Mesenchymal stem cell (in vitro differentiated cells and primary cell): ENCODE measurements at regions not wholly inside any gene's neighbourhood (a gene's known extent, or its start where the extent isn't known, plus 50 kb on each side); places are given as distances from the start of the nearest gene placed in this dataset.
"Not testable (repeated sequence)": the region's sequence is repeated elsewhere in the genome, so short reads cannot be mapped to it uniquely, and the experiment has no call there.

ENCODE experiments used
- DNase-seq: peaks from one replicate; pipeline ENCODE4 v3.0.0-alpha.2; 2013
- H2AFZ ChIP-seq: one replicate; pipeline ENCODE4 v1.6.1; 2013; ENCODE audit warnings: low read depth, mild to moderate bottlenecking, control low read depth, inconsistent platforms, low read length, moderate library complexity
- H2AK5ac ChIP-seq: 2 replicates; pipeline ENCODE4 v1.6.1; 2013; ENCODE audit warnings: low read length, moderate library complexity, mild to moderate bottlenecking, inconsistent platforms; ENCODE audit not compliant: severe bottlenecking
- H2BK120ac ChIP-seq: one replicate; pipeline ENCODE4 v1.6.1; 2013; ENCODE audit warnings: low read depth, mild to moderate bottlenecking, inconsistent platforms, low read length, moderate library complexity
- H2BK12ac ChIP-seq, 2 experiments: one replicate each; pipeline ENCODE4 v1.6.1; 2013; ENCODE audit warnings: inconsistent platforms in 2 of 2, low read length in 2 of 2, mild to moderate bottlenecking in 2 of 2, moderate library complexity in 2 of 2, control low read depth in 1 of 2
- H2BK15ac ChIP-seq: one replicate; pipeline ENCODE4 v1.6.1; 2013; ENCODE audit warnings: mild to moderate bottlenecking, low read depth, inconsistent platforms; ENCODE audit not compliant: poor library complexity, severe bottlenecking
- H2BK5ac ChIP-seq: 2 replicates; pipeline ENCODE4 v1.6.1; 2013; ENCODE audit warnings: low read depth, mild to moderate bottlenecking, low read length, control low read depth, inconsistent platforms; ENCODE audit not compliant: poor library complexity, severe bottlenecking
- H3K14ac ChIP-seq, 2 experiments: one replicate each; pipeline ENCODE4 v1.6.1; 2013; ENCODE audit warnings: inconsistent platforms in 2 of 2, low read length in 2 of 2, control low read depth in 1 of 2, mild to moderate bottlenecking in 1 of 2, moderate library complexity in 1 of 2
- H3K18ac ChIP-seq, 2 experiments: one replicate each; pipeline ENCODE4 v1.6.1; 2013; ENCODE audit warnings: inconsistent platforms in 2 of 2, low read length in 2 of 2, control low read depth in 1 of 2, low read depth in 1 of 2, mild to moderate bottlenecking in 1 of 2
- H3K23ac ChIP-seq, 2 experiments: one replicate each; pipeline ENCODE4 v1.6.1; 2013; ENCODE audit warnings: inconsistent platforms in 2 of 2, low read length in 2 of 2, mild to moderate bottlenecking in 2 of 2, moderate library complexity in 2 of 2, control low read depth in 1 of 2
- H3K27ac ChIP-seq: 2 replicates; pipeline ENCODE4 v1.5.1; 2013; ENCODE audit warnings: mild to moderate bottlenecking, moderate library complexity, low read length, control low read depth, inconsistent platforms; ENCODE audit not compliant: poor library complexity, severe bottlenecking
- H3K27me3 ChIP-seq, 2 experiments: 2 replicates each; pipeline versions ENCODE4 v1.6.1 to v1.7.0; 2013; ENCODE audit warnings: low read length in 2 of 2, mild to moderate bottlenecking in 2 of 2, moderate library complexity in 2 of 2, control low read depth in 1 of 2, inconsistent platforms in 1 of 2; ENCODE audit not compliant: control insufficient read depth in 1 of 2, insufficient read depth in 1 of 2
- H3K36me3 ChIP-seq, 2 experiments: 2 replicates each; pipeline versions ENCODE4 v1.6.1 to v1.7.0; 2013; ENCODE audit warnings: low read length in 2 of 2, control low read depth in 1 of 2, inconsistent platforms in 1 of 2, low read depth in 1 of 2, mild to moderate bottlenecking in 1 of 2; ENCODE audit not compliant: insufficient read depth in 2 of 2, control insufficient read depth in 1 of 2
- H3K4ac ChIP-seq, 2 experiments: one replicate each; pipeline ENCODE4 v1.6.1; 2013; ENCODE audit warnings: inconsistent platforms in 2 of 2, low read length in 2 of 2, mild to moderate bottlenecking in 2 of 2, moderate library complexity in 2 of 2, control low read depth in 1 of 2, low read depth in 1 of 2
- H3K4me1 ChIP-seq: 2 replicates; pipeline ENCODE4 v1.6.1; 2013; ENCODE audit warnings: low read depth, low read length, control low read depth; ENCODE audit not compliant: control insufficient read depth, insufficient read depth
- H3K4me2 ChIP-seq: 2 replicates; pipeline ENCODE4 v1.6.1; 2013; ENCODE audit warnings: low read length, mild to moderate bottlenecking, inconsistent platforms; ENCODE audit not compliant: poor library complexity, severe bottlenecking
- H3K4me3 ChIP-seq, 2 experiments: 2 replicates each; pipeline versions ENCODE4 v1.5.1 to v1.7.0; 2013; ENCODE audit warnings: low read length in 2 of 2, mild to moderate bottlenecking in 2 of 2, control low read depth in 1 of 2, low read depth in 1 of 2; ENCODE audit not compliant: insufficient read depth in 1 of 2
- H3K79me1 ChIP-seq: replicated peaks from 2 replicates; pipeline ENCODE4 v1.6.1; 2013; ENCODE audit warnings: mild to moderate bottlenecking, control low read depth, low read length, inconsistent platforms; ENCODE audit not compliant: poor library complexity, severe bottlenecking
- H3K9ac ChIP-seq: 2 replicates; pipeline ENCODE4 v1.7.0; 2013; ENCODE audit warnings: mild to moderate bottlenecking, low read length, moderate library complexity
- H3K9me3 ChIP-seq: 2 replicates; pipeline ENCODE4 v1.7.0; 2013; ENCODE audit warnings: mild to moderate bottlenecking, low read length; ENCODE audit not compliant: control insufficient read depth
- H4K8ac ChIP-seq: one replicate; pipeline ENCODE4 v1.6.1; 2013; ENCODE audit warnings: inconsistent platforms, mild to moderate bottlenecking, low read length, moderate library complexity
- H4K91ac ChIP-seq: one replicate; pipeline ENCODE4 v1.6.1; 2013; ENCODE audit warnings: mild to moderate bottlenecking, low read length, inconsistent platforms
- WGBS: methylation state at CpG from one replicate; pipeline ENCODE4 v1.1.7; 2013; ENCODE audit warnings: mixed read lengths; 5-methylcytosine and 5-hydroxymethylcytosine counted together

- Histone ChIP-seq H4K91ac (no peak overlapping the region), H2BK120ac (no peak overlapping the region), H3K14ac (no peak overlapping the region), H3K9me3 (peaks cover 25% of the 10 kb centered on the region), H3K79me1 (no peaks in the 10 kb centered on the region), H3K4me3 (no peak overlapping the region), H2BK12ac (no peak overlapping the region), H2BK15ac (no peak overlapping the region), H3K23ac (no peak overlapping the region), H3K18ac (no peak overlapping the region), H3K4ac (no peak overlapping the region), H3K36me3 (no peaks in the 10 kb centered on the region), H2AK5ac (no peak overlapping the region), H3K27me3 (no peaks in the 10 kb centered on the region), H3K4me1 (no peaks in the 10 kb centered on the region), H2AFZ (no peak overlapping the region), H3K9ac (no peak overlapping the region), H2BK5ac (no peak overlapping the region), H3K27ac (no peak overlapping the region), H4K8ac (no peak overlapping the region), H3K4me2 (no peak overlapping the region)
- DNase-seq, result no peak
- WGBS, result 94% methylated on average over 1 of the region's 3 CpGs
These were observed 163.6 kb upstream of the GRM7 start for GRCh38 chr3:6697285-6697684.

- DNase-seq, result no peak
- Histone ChIP-seq H3K4ac (no peak overlapping the region), H3K36me3 (no peaks in the 10 kb centered on the region), H3K27me3 (no peaks in the 10 kb centered on the region), H3K23ac (no peak overlapping the region), H2BK12ac (no peak overlapping the region), H3K14ac (no peak overlapping the region), H3K79me1 (no peaks in the 10 kb centered on the region), H3K18ac (no peak overlapping the region), H3K4me2 (no peak overlapping the region), H3K27ac (no peak overlapping the region), H2BK5ac (no peak overlapping the region), H3K4me3 (no peak overlapping the region), H2AK5ac (no peak overlapping the region), H2AFZ (no peak overlapping the region), H3K9me3 (peaks cover 25% of the 10 kb centered on the region), H3K4me1 (no peaks in the 10 kb centered on the region), H2BK15ac (no peak overlapping the region), H3K9ac (no peak overlapping the region), H4K91ac (no peak overlapping the region), H2BK120ac (no peak overlapping the region), H4K8ac (no peak overlapping the region)
- WGBS, result 57% methylated on average over 4 of the region's 6 CpGs
These were observed 163.2 kb upstream of the GRM7 start for GRCh38 chr3:6697722-6698121.

GRCh38 chr3:6704817-6705216, 156.1 kb upstream of the GRM7 start:
- H3K9me3 ChIP-seq, H2AK5ac ChIP-seq, H2BK5ac ChIP-seq, H3K14ac ChIP-seq, H2BK15ac ChIP-seq, H4K8ac ChIP-seq, H3K4me2 ChIP-seq, H4K91ac ChIP-seq, H3K36me3 ChIP-seq, H2AFZ ChIP-seq, H3K27ac ChIP-seq, H3K79me1 ChIP-seq, H3K27me3 ChIP-seq, H3K18ac ChIP-seq, H3K4me1 ChIP-seq, H2BK120ac ChIP-seq, H3K4me3 ChIP-seq, H2BK12ac ChIP-seq, H3K23ac ChIP-seq, H3K4ac ChIP-seq, H3K9ac ChIP-seq, DNase-seq: not testable (repeated sequence)
- WGBS, result 44% methylated on average over 2 of the region's 5 CpGs

- H4K91ac ChIP-seq, result no peak overlapping the region
- no peak overlapping the region for H3K23ac ChIP-seq
- H3K36me3 ChIP-seq, result no peaks in the 10 kb centered on the region
- H2BK120ac ChIP-seq, result no peak overlapping the region
- no peak overlapping the region for H2BK12ac ChIP-seq
- H3K9me3 ChIP-seq, result peaks cover 7% of the 10 kb centered on the region
- no peak overlapping the region for H2AK5ac ChIP-seq
- H2BK15ac ChIP-seq, result no peak overlapping the region
- H3K18ac ChIP-seq, result no peak overlapping the region
- H4K8ac ChIP-seq, result no peak overlapping the region
- no CpG with 5 or more reads among the region's 2 CpGs for WGBS
- H3K4ac ChIP-seq, result no peak overlapping the region
- H3K9ac ChIP-seq, result no peak overlapping the region
- no peak overlapping the region for H3K4me3 ChIP-seq
- H2AFZ ChIP-seq, result no peak overlapping the region
- no peaks in the 10 kb centered on the region for H3K4me1 ChIP-seq
- H3K79me1 ChIP-seq, result no peaks in the 10 kb centered on the region
- no peak overlapping the region for H3K27ac ChIP-seq
- H3K14ac ChIP-seq, result no peak overlapping the region
- no peaks in the 10 kb centered on the region for H3K27me3 ChIP-seq
- DNase-seq, result no peak
- no peak overlapping the region for H3K4me2 ChIP-seq
- no peak overlapping the region for H2BK5ac ChIP-seq
These were observed 154.1 kb upstream of the GRM7 start for GRCh38 chr3:6706777-6707176.
